DMS53 treated with DMSO at 0.1 percent for 48 hours (cell line): ENCODE measurements at regions not wholly inside any gene's neighbourhood (a gene's known extent, or its start where the extent isn't known, plus 50 kb on each side); places are given as distances from the start of the nearest gene placed in this dataset.

Experiments used
- DNase-seq: peaks from one replicate; lab custom pipeline; 2025; ENCODE audit not compliant: unreplicated experiment; lab: John Stamatoyannopoulos, UW

DNA sequence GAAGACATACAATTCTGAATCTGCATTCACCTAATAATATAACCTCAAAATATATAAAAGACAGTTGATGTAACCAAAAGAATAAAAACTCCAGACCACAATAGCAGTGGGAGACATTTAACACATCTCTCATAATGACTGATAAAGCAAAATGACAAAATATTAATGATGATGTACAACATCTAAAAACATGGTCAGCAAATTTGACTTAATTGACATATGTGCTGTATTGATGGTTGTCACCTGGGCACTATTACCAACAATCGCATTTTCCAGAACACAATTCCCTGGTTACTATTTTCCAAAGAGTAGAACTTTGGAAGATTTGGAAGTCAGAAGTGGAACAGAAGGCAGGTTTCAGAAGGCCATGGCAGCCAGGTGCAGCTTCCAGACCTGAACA lies 899.5 kb upstream of the CELF2 start:
- DNase-seq: no peak

- no peak for DNase-seq
Observed at GRCh38 chr10:10120671-10121070, 897.0 kb upstream of the CELF2 start.

DNA sequence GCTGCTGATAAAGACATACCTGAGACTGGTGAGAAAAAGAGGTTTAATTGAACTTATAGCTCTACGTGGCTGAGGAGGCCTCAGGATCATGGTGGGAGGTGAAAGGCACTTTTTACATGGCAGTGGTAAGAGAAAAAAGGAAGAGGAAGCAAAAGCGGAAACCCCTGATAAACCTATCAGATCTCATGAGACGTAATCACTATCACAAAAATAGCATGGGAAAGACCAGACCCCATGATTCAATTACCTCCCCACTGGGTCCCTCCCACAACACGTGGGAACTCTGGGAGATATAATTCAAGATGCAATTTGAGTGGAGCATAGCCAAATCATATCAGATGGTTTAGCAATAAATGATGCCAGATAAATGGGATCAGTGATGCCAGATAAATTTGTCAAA lies 892.0 kb upstream of the CELF2 start:
- DNase-seq: no peak

GRCh38 chr10:10126218-10126617 lies 891.5 kb upstream of the CELF2 start:
- no peak for DNase-seq

- DNase-seq: no peak
Observed at GRCh38 chr10:10128387-10128786, 889.3 kb upstream of the CELF2 start.

GRCh38 chr10:10130686-10131085 lies 887.0 kb upstream of the CELF2 start:
- DNase-seq: no peak

GRCh38 chr10:10132009-10132408 lies 885.7 kb upstream of the CELF2 start:
- DNase-seq: no peak

DNA sequence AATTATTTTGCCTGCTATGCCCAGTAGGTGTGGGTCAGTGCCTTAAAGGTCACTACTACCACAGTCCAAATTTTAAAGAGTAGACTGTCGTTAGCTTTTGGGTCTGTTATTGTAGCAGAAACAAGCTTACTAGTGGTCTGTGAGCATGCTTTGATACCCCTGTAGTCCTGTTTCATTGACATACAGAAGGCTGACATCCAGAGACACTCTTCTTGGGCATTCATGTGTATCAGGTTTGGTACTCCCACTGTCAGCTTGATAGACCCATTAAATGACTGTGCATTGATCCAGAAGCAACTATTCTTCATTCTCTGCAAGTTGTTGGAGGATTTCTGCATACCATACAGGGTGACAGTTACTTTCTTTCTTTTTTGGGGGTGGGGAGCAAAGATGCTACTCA lies 884.4 kb upstream of the CELF2 start:
- DNase-seq: no peak

- no peak for DNase-seq
Observed at GRCh38 chr10:10138685-10139084, 879.0 kb upstream of the CELF2 start.

DNA sequence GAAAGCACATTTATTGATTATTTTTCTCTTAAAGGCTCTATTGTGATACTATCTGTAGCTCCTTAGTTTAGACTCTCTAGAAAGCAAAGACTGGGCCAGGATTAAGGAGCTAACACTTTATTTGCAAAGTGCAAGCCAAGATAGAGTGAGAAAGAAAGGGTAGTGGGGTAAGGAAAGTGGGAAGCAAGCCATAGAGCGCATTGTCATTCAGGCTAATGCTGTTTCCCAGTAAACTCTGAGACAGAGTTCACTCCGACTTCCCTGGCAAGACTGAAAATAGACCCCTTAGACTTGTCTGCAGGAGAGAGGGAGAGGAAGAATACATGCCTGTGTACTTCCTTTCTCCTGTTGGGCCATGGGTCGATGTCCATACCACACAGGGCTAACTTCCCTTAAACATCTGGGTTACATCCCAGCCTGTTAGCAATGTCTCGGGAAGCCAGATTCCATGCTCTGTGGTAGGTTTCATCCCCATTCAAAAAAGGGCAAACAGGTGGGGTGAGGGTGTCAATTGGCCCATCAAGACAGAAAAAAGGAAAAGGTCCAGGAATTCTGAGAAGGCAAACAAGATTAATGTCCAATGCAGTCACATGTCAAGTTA lies 875.8 kb upstream of the CELF2 start:
- DNase-seq: no peak

- DNase-seq: no peak
Observed at GRCh38 chr10:10146604-10147003, 871.1 kb upstream of the CELF2 start.

GRCh38 chr10:10149899-10150298 lies 867.8 kb upstream of the CELF2 start:
- no peak for DNase-seq

- no peak for DNase-seq
Observed at GRCh38 chr10:10156917-10157600, 860.6 kb upstream of the CELF2 start.

GRCh38 chr10:10160821-10161312 lies 856.8 kb upstream of the CELF2 start:
- DNase-seq: no peak

GRCh38 chr10:10164848-10165247 lies 852.8 kb upstream of the CELF2 start:
- DNase-seq: no peak

- DNase-seq: no peak
Observed at GRCh38 chr10:10165415-10165814, 852.3 kb upstream of the CELF2 start.

GRCh38 chr10:10178476-10178875 lies 839.2 kb upstream of the CELF2 start:
- no peak for DNase-seq

GRCh38 chr10:10193848-10194247 lies 823.8 kb upstream of the CELF2 start:
- no peak for DNase-seq

DNA sequence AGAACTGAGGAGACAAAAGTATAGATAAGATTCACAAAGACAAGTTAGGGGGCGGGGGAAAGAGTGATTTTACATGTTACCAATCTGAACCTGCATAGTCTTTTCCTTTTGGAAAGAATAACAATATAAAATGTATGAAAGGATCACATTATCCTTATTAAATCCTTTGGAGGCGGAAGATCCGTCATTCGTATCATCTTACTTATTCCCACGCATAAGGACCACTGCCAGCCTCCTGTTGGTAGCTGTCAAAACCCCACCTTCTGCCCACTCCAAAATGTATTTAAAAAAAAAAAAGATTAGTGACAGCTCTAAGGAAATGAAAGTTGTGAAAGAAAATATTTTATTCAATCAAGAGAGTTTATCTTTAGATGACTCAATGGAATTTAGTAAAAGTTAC lies 821.0 kb upstream of the CELF2 start:
- DNase-seq: no peak

GRCh38 chr10:10197423-10197822 lies 820.2 kb upstream of the CELF2 start:
- no peak for DNase-seq

DNA sequence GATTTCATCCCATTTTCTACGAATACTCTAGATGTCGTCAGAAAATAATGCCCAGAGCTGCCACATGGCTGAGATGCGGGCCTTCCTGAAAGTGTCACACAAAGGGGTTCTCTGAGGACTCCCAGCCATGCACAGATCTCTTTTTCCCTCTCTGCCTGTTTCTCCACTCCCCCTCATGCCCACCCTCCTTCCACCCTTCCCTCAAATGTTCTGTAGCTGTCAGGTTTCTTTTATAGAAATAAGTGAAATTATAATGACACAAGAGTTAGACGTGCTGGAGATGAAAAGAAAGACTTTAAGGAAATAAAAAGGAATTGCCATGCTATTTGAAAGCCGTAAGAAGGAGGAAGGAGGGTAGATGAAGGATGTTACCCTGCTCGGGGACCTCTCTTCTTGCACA lies 819.3 kb upstream of the CELF2 start:
- DNase-seq: no peak

GRCh38 chr10:10204415-10204814 lies 813.3 kb upstream of the CELF2 start:
- no peak for DNase-seq

DNA sequence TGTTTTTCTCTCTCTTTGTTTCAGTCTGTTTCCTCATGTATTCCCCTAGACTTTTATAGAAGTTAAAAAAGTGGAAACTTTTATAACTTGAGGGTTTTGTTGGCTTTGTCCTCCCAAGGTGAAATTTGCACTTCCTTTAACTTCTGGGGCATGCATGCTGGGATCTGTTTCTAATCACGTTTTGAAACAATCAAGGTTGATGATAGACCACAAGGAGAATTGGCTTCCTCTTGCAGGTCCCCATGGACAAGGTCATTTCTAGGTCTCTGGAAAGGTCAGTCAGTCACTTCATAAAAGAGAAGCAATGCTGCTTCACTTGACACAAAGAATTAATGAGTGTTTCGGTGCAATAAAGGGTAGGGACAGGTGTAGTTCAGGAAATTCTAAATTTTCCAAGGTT lies 811.8 kb upstream of the CELF2 start:
- no peak for DNase-seq
